H9 (cell line): ENCODE measurements at regions not wholly inside any gene's neighbourhood (a gene's known extent, or its start where the extent isn't known, plus 50 kb on each side); places are given as distances from the start of the nearest gene placed in this dataset.

ENCODE experiments used
- DNase-seq: peaks from one replicate; pipeline ENCODE4 v3.0.0-alpha.2; 2017
- H2AFZ ChIP-seq: one replicate; pipeline ENCODE4 v1.6.1; 2013; ENCODE audit warnings: mild to moderate bottlenecking, low read length, control low read depth, moderate library complexity
- H2AK5ac ChIP-seq: 2 replicates; pipeline ENCODE4 v1.6.1; 2013; ENCODE audit warnings: low read length, control low read depth, mixed read lengths; ENCODE audit not compliant: insufficient read length
- H2BK120ac ChIP-seq: one replicate; pipeline ENCODE4 v1.6.1; 2013; ENCODE audit warnings: low read depth, mild to moderate bottlenecking, low read length, control low read depth, inconsistent platforms; ENCODE audit not compliant: poor library complexity, severe bottlenecking
- H2BK12ac ChIP-seq: 2 replicates; pipeline ENCODE4 v1.6.1; 2013; ENCODE audit warnings: low read length, control low read depth, mixed read lengths, low read depth; ENCODE audit not compliant: insufficient read length
- H2BK15ac ChIP-seq: 2 replicates; pipeline ENCODE4 v1.6.1; 2013; ENCODE audit warnings: low read depth, low read length, control low read depth
- H2BK20ac ChIP-seq: one replicate; pipeline ENCODE4 v1.6.1; 2013; ENCODE audit warnings: low read depth, mild to moderate bottlenecking, low read length, control low read depth, inconsistent platforms; ENCODE audit not compliant: poor library complexity, severe bottlenecking
- H2BK5ac ChIP-seq: 2 replicates; pipeline ENCODE4 v1.6.1; 2013; ENCODE audit warnings: low read length, control low read depth, mixed read lengths; ENCODE audit not compliant: insufficient read length
- H3K14ac ChIP-seq: 2 replicates; pipeline ENCODE4 v1.6.1; 2013; ENCODE audit warnings: low read length, control low read depth; ENCODE audit not compliant: insufficient read depth
- H3K18ac ChIP-seq: 2 replicates; pipeline ENCODE4 v1.6.1; 2013; ENCODE audit warnings: low read depth, mild to moderate bottlenecking, mixed read lengths, low read length, control low read depth; ENCODE audit not compliant: insufficient read length
- H3K23ac ChIP-seq: 2 replicates; pipeline ENCODE4 v1.6.1; 2013; ENCODE audit warnings: low read length, control low read depth, mixed read lengths, low read depth; ENCODE audit not compliant: insufficient read length
- H3K23me2 ChIP-seq: 2 replicates; pipeline ENCODE4 v1.6.1; 2013; ENCODE audit warnings: low read depth, mild to moderate bottlenecking, mixed read lengths, low read length, control low read depth; ENCODE audit not compliant: insufficient read length, poor library complexity, severe bottlenecking
- H3K27ac ChIP-seq: 2 replicates; pipeline ENCODE4 v1.5.1; 2013; ENCODE audit warnings: low read length, control low read depth, mixed read lengths, low read depth; ENCODE audit not compliant: insufficient read length
- H3K27me3 ChIP-seq: 2 replicates; pipeline ENCODE4 v1.6.1; 2013; ENCODE audit warnings: low read length, control low read depth, inconsistent platforms; ENCODE audit not compliant: insufficient read depth
- H3K4ac ChIP-seq: 2 replicates; pipeline ENCODE4 v1.6.1; 2013; ENCODE audit warnings: low read depth, mild to moderate bottlenecking, control low read depth, inconsistent platforms, low read length, moderate library complexity
- H3K4me1 ChIP-seq: 2 replicates; pipeline ENCODE4 v1.6.1; 2013; ENCODE audit warnings: low read length, control low read depth, inconsistent platforms; ENCODE audit not compliant: insufficient read depth
- H3K4me2 ChIP-seq: 2 replicates; pipeline ENCODE4 v1.6.1; 2013; ENCODE audit warnings: low read length, control low read depth, mixed read lengths; ENCODE audit not compliant: insufficient read length, insufficient read depth
- H3K56ac ChIP-seq: 2 replicates; pipeline ENCODE4 v1.6.1; 2013; ENCODE audit warnings: low read depth, mild to moderate bottlenecking, mixed read lengths, low read length, control low read depth; ENCODE audit not compliant: insufficient read length
- H3K79me1 ChIP-seq: 2 replicates; pipeline ENCODE4 v1.6.1; 2013; ENCODE audit warnings: low read depth, mild to moderate bottlenecking, moderate library complexity, low read length, control low read depth, inconsistent platforms; ENCODE audit not compliant: insufficient read depth, poor library complexity, severe bottlenecking
- H3K79me2 ChIP-seq: 2 replicates; pipeline ENCODE4 v1.6.1; 2013; ENCODE audit warnings: low read length, control low read depth, inconsistent platforms; ENCODE audit not compliant: insufficient read depth
- H3K9ac ChIP-seq: 2 replicates; pipeline ENCODE4 v1.6.1; 2013; ENCODE audit warnings: low read length, control low read depth, mixed read lengths; ENCODE audit not compliant: insufficient read length; ENCODE audit errors: extremely low read depth
- H3K9me3 ChIP-seq: one replicate; pipeline ENCODE4 v1.6.1; 2013; ENCODE audit warnings: low read depth, low read length, inconsistent platforms; ENCODE audit not compliant: control insufficient read depth
- H3T11ph ChIP-seq: one replicate; pipeline ENCODE4 v1.6.1; 2013; ENCODE audit warnings: mild to moderate bottlenecking, low read length, control low read depth, inconsistent platforms
- H4K20me1 ChIP-seq: one replicate; pipeline ENCODE4 v1.6.1; 2013; ENCODE audit not compliant: control insufficient read depth, insufficient read length, insufficient read depth
- H4K5ac ChIP-seq: 2 replicates; pipeline ENCODE4 v1.6.1; 2013; ENCODE audit warnings: low read depth, mild to moderate bottlenecking, mixed read lengths, low read length, control low read depth; ENCODE audit not compliant: insufficient read length
- H4K8ac ChIP-seq: replicated peaks from 2 replicates; pipeline ENCODE4 v1.6.1; 2013; ENCODE audit warnings: low read length, control low read depth, mixed read lengths, low read depth; ENCODE audit not compliant: insufficient read length
- H4K91ac ChIP-seq: 2 replicates; pipeline ENCODE4 v1.6.1; 2013; ENCODE audit warnings: low read depth, mild to moderate bottlenecking, moderate library complexity, mixed read lengths, low read length, control low read depth; ENCODE audit not compliant: insufficient read length
- H3K27ac Mint-ChIP-seq, 3 experiments: 2 replicates in 2 of 3; 3 replicates in 1 of 3; pipeline ENCODE4 v1.8.0; 2020 to 2021; ENCODE audit warnings: mixed read lengths in 3 of 3, mild to moderate bottlenecking in 1 of 3, moderate library complexity in 1 of 3
- H3K27me3 Mint-ChIP-seq: 2 replicates; pipeline ENCODE4 v1.8.0; 2021; ENCODE audit warnings: low read depth, mild to moderate bottlenecking, moderate library complexity, mixed read lengths
- H3K36me3 Mint-ChIP-seq, 3 experiments: 2 replicates in 2 of 3; 3 replicates in 1 of 3; pipeline ENCODE4 v1.8.0; 2020 to 2021; ENCODE audit warnings: low read depth in 3 of 3, mixed read lengths in 3 of 3; ENCODE audit not compliant: insufficient read depth in 1 of 3
- H3K4me1 Mint-ChIP-seq, 2 experiments: 2 replicates each; pipeline ENCODE4 v1.8.0; 2020; ENCODE audit warnings: mixed read lengths in 2 of 2
- H3K4me3 Mint-ChIP-seq, 2 experiments: 2 replicates in 1 of 2; 3 replicates in 1 of 2; pipeline ENCODE4 v1.8.0; 2020 to 2021; ENCODE audit warnings: mild to moderate bottlenecking in 2 of 2, mixed read lengths in 2 of 2, moderate library complexity in 1 of 2
- H3K9me3 Mint-ChIP-seq, 2 experiments: 2 replicates in 1 of 2; 3 replicates in 1 of 2; pipeline ENCODE4 v1.8.0; 2020; ENCODE audit warnings: mild to moderate bottlenecking in 2 of 2, mixed read lengths in 2 of 2, moderate library complexity in 1 of 2
- CTCF ChIP-seq: fragments of 200-600 bp; sonication (generic); conservative IDR thresholded peaks from 3 replicates; pipeline ENCODE4 v1.8.0; 2021; ENCODE audit warnings: antibody characterized with exemption, mild to moderate bottlenecking
- WGBS: extraction: QIAGEN DNeasy Blood & Tissue Kit; methylation state at CpG from one replicate; pipeline ENCODE4 v1.1.7; 2013; ENCODE audit warnings: missing lambda C conversion rate, low lambda C conversion rate, mixed read lengths; ENCODE audit not compliant: insufficient read length; ENCODE audit errors: extremely low coverage; 5-methylcytosine and 5-hydroxymethylcytosine counted together

- H3K36me3 Mint-ChIP-seq, result peaks cover 0 to 21% (median 5%) of the 10 kb centered on the region in 3 experiments; a peak in 5 of 7 replicates
- Histone ChIP-seq H2AFZ (no peak overlapping the region), H3K79me2 (no peaks in the 10 kb centered on the region), H3K4me1 (no peaks in the 10 kb centered on the region), H3K27me3 (no peaks in the 10 kb centered on the region), H3K9me3 (no peaks in the 10 kb centered on the region), H3K9ac (no peak overlapping the region), H3K4me2 (no peak overlapping the region), H2BK20ac (no peak overlapping the region), H3T11ph (no peak overlapping the region), H2BK120ac (no peak overlapping the region), H3K18ac (no peak overlapping the region), H2BK5ac (no peak overlapping the region), H3K23ac (no peak overlapping the region), H4K5ac (no peak overlapping the region), H3K23me2 (no peaks in the 10 kb centered on the region), H2AK5ac (no peak overlapping the region), H3K56ac (no peak overlapping the region), H3K14ac (no peak overlapping the region), H3K27ac (no peak overlapping the region), H2BK15ac (no peak overlapping the region), H4K8ac (no peak overlapping the region), H3K4ac (no peak overlapping the region), H3K79me1 (no peaks in the 10 kb centered on the region), H2BK12ac (no peak overlapping the region), H4K20me1 (no peaks in the 10 kb centered on the region), H4K91ac (no peak overlapping the region)
- no peak overlapping the region for H3K4me3 Mint-ChIP-seq
- no peak overlapping the region for H3K27ac Mint-ChIP-seq
- no peaks in the 10 kb centered on the region for H3K27me3 Mint-ChIP-seq
- peaks cover 6 to 13% of the 10 kb centered on the region in 2 experiments; a peak in 4 of 5 replicates for H3K9me3 Mint-ChIP-seq
- TF ChIP-seq CTCF, result no peak
- WGBS, result no CpG with 5 or more reads among the region's 14 CpGs
- no peak for DNase-seq
- no peaks in the 10 kb centered on the region for H3K4me1 Mint-ChIP-seq
Measured at GRCh38 chr13:90403330-90404082, 944.0 kb upstream of the MIR17HG start.
